ENCODE measurements at regions not wholly inside any gene's neighbourhood (a gene's known extent, or its start where the extent isn't known, plus 50 kb on each side); places are given as distances from the start of the nearest gene placed in this dataset.

DNA sequence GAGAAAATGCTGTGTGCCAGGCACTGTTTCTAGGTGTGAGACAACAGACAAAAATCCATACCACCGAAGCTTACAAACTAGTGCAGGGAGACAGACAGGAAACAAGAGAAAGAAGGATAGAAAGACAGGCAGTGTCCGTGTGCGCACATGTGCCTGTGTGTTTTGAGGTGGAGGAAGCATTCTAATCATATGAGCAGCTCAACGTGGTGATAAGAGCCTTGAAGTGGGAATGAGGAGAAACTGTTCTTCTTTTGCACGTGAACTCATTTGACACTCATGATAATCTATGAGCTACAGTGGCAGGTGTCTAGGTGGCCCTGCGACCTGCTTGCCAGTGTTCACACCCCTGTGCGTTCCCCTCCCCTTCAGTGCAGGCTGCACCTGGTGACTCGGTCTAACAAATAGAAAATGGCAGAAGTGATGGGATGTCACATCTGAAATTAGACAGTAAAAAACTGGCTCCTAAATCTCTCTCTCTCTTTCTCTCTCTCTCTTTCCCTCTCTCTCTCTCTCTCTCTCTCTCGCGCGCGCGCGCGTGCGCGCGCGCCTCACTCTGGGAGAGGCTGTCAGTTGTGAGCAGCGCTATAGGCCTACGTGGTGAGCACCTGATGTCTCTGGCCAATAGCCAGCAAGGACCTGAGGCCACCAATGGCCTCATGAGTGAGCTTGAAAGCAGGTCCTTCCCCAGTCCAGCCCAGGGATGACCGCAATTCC, 74.8 kb downstream of the EN1 start:
- no peak for TF ChIP-seq CTCF (IDR thresholded peaks at IDR 0.05; ENCODE audit: low read depth, low read length, poor library complexity, severe bottlenecking)
- no peak for TF ChIP-seq EZH2phosphoT487 (IDR thresholded peaks at IDR 0.05; ENCODE audit: borderline replicate concordance, low read length)

Measured in DOHH2 (cell line).